NT2/D1 (cell line): ENCODE measurements at regions not wholly inside any gene's neighbourhood (a gene's known extent, or its start where the extent isn't known, plus 50 kb on each side); places are given as distances from the start of the nearest gene placed in this dataset.

Source experiments
- YY1 ChIP-seq: IDR thresholded peaks from 2 replicates; pipeline ENCODE4 v1.6.1; 2011; ENCODE audit not compliant: insufficient read length, insufficient read depth
- ZNF274 ChIP-seq: IDR thresholded peaks from 2 replicates; pipeline ENCODE4 v1.6.1; 2011; ENCODE audit warnings: mild to moderate bottlenecking, low read depth, low read length

DNA sequence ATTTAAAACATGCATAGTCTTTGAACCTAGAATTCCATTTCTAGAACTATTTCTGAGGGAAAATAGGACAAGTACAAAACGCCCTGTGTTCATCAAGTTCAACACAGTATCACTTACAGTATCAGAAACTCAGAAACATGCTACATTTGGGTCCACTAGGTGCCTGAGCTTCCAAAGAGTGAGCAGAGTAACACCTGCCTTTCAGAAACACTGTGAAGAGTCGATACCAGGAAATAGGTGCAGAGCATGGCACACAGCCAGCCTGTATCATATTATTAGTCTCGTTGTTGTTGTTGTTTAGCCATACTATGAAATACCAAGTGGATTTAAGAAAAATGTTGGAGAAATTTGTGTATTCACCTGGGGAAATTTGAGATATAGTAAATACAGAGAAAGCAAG is 392.1 kb upstream of the MGMT start:
- no peak for TF ChIP-seq ZNF274
- TF ChIP-seq YY1 = no peak
